ENCODE measurements at regions not wholly inside any gene's neighbourhood (a gene's known extent, or its start where the extent isn't known, plus 50 kb on each side); places are given as distances from the start of the nearest gene placed in this dataset.

DNA sequence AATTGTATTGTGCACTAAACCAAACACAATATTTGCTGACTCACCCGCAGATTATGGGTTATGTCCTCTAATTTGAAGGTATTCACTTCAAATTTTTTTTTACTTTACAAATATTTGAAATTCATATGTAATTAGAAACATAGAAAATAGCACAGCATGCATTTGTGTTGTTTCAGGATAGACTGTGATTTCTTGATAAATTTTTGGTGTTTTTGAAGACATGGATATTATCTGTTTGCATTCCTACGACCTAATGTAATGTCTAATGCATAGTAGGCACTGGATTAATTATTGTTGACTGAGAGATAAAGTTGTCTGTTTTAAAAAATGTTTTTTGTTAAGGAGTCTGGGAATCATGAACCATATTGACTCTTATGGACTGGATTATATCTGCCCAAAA lies 850.2 kb downstream of the BRINP3 start:
- TF ChIP-seq, protein P1, sequence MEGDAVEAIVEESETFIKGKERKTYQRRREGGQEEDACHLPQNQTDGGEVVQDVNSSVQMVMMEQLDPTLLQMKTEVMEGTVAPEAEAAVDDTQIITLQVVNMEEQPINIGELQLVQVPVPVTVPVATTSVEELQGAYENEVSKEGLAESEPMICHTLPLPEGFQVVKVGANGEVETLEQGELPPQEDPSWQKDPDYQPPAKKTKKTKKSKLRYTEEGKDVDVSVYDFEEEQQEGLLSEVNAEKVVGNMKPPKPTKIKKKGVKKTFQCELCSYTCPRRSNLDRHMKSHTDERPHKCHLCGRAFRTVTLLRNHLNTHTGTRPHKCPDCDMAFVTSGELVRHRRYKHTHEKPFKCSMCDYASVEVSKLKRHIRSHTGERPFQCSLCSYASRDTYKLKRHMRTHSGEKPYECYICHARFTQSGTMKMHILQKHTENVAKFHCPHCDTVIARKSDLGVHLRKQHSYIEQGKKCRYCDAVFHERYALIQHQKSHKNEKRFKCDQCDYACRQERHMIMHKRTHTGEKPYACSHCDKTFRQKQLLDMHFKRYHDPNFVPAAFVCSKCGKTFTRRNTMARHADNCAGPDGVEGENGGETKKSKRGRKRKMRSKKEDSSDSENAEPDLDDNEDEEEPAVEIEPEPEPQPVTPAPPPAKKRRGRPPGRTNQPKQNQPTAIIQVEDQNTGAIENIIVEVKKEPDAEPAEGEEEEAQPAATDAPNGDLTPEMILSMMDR (IDR thresholded peaks at IDR 0.05), result no peak
- no peak for TF ChIP-seq POLR2A (IDR thresholded peaks at IDR 0.05)
